ENCODE measurements at regions not wholly inside any gene's neighbourhood (a gene's known extent, or its start where the extent isn't known, plus 50 kb on each side); places are given as distances from the start of the nearest gene placed in this dataset.

DNA sequence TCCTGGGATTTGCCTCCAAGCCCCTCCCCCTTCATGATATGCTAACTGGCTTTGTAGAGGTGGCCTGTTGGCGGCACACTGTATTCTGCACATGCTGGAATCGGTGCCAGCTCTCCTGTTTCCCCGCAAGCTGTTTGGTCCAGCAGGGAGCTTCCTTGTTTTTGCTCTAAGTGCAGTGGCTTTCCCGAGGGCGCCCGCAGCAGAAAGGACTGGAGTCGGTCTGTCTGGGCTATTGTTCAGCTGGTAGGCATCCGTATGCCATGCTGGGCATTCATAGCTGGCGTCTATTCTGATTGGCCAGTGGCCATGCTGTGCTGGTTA, 88.9 kb upstream of the MED13L start:
- peaks cover 3% of the 10 kb centered on the region in 2 donors for H3K4me1 ChIP-seq (ENCODE audit: control insufficient read depth in 2 of 2, insufficient read depth in 2 of 2, low read length in 2 of 2)
- H3K27ac Mint-ChIP-seq: no peak overlapping the region
- H3K27me3 Mint-ChIP-seq: no peaks in the 10 kb centered on the region
- no peak overlapping the region for H3K9ac ChIP-seq (ENCODE audit: low read length)
- H3K36me3 ChIP-seq (replicated peaks in 1 of 2; ENCODE audit: control extremely low read depth in 1 of 2, control insufficient read depth in 1 of 2, extremely low read depth in 1 of 2, insufficient read depth in 2 of 2, low read length in 1 of 2): no peaks in the 10 kb centered on the region
- no peak overlapping the region for H2AFZ ChIP-seq (ENCODE audit: insufficient read depth, low read depth, low read length, poor library complexity, severe bottlenecking)
- TF ChIP-seq, protein P1, sequence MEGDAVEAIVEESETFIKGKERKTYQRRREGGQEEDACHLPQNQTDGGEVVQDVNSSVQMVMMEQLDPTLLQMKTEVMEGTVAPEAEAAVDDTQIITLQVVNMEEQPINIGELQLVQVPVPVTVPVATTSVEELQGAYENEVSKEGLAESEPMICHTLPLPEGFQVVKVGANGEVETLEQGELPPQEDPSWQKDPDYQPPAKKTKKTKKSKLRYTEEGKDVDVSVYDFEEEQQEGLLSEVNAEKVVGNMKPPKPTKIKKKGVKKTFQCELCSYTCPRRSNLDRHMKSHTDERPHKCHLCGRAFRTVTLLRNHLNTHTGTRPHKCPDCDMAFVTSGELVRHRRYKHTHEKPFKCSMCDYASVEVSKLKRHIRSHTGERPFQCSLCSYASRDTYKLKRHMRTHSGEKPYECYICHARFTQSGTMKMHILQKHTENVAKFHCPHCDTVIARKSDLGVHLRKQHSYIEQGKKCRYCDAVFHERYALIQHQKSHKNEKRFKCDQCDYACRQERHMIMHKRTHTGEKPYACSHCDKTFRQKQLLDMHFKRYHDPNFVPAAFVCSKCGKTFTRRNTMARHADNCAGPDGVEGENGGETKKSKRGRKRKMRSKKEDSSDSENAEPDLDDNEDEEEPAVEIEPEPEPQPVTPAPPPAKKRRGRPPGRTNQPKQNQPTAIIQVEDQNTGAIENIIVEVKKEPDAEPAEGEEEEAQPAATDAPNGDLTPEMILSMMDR (IDR thresholded peaks at IDR 0.05): no peak
- TF ChIP-seq EZH2 (IDR thresholded peaks at IDR 0.05; ENCODE audit: borderline replicate concordance, insufficient read depth, low read depth, low read length, poor library complexity, severe bottlenecking): no peak
- ATAC-seq (ENCODE audit: low read depth) (no peak), DNase-seq (no peak)
- 99% methylated on average over 8 of the region's 9 CpGs for WGBS (ENCODE audit: insufficient coverage)
- no peaks in the 10 kb centered on the region for H4K20me1 ChIP-seq (ENCODE audit: control insufficient read depth, insufficient read depth, low read length, poor library complexity, severe bottlenecking)
- peaks cover 0 to 3% (median 0%) of the 10 kb centered on the region in 3 donors for H3K9me3 ChIP-seq (ENCODE audit: control extremely low read depth in 1 of 3, control insufficient read depth in 2 of 3, insufficient read depth in 1 of 3, low read length in 2 of 3)
- H3K4me2 ChIP-seq (replicated peaks; ENCODE audit: low read depth, low read length, poor library complexity, severe bottlenecking): no peak overlapping the region
- H3K4me3 ChIP-seq (ENCODE audit: control extremely low read depth in 1 of 5, extremely low read depth in 1 of 5, insufficient read depth in 1 of 5, low read depth in 2 of 5, low read length in 4 of 5): no peak overlapping the region
- no peaks in the 10 kb centered on the region for H3K79me2 ChIP-seq (ENCODE audit: control insufficient read depth, insufficient read depth, low read length)
- CTCF ChIA-PET: no interaction called here
- POLR2A ChIA-PET: no interaction called here
- H3K9me3 Mint-ChIP-seq (ENCODE audit: insufficient read depth): no peaks in the 10 kb centered on the region
- H3K4me1 Mint-ChIP-seq: peaks cover 12% of the 10 kb centered on the region
- H3K27ac ChIP-seq (ENCODE audit: low read length in 2 of 2): no peak overlapping the region
- intact Hi-C loops (cut with micrococcal nuclease): no loop called here
- H3K4me3 Mint-ChIP-seq: no peak overlapping the region
- no peaks in the 10 kb centered on the region for H3K27me3 ChIP-seq (replicated peaks in 1 of 4; ENCODE audit: control extremely low read depth in 1 of 4, control insufficient read depth in 3 of 4, insufficient read depth in 4 of 4, low read length in 3 of 4)

DNA sequence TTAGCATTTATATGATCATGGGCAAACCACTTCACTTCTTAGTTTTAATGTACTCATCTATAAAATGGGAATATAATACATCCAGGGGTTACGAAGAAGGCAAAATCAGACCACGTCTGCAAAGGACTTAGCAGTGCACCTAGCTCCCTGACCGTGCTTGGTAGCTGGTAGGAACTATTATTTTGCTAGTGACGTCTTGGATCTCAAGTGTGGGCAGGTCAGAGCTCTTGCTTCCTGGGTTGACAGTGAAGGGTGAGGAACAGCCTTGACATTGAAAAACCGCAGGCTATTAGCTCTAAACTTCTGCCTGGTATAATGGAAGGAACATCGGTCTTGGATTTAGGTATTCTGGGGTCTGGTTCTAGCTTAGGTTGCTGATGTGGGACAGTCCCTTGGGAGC, 89.3 kb upstream of the MED13L start:
- H2AFZ ChIP-seq (ENCODE audit: insufficient read depth, low read depth, low read length, poor library complexity, severe bottlenecking): no peak overlapping the region
- no peaks in the 10 kb centered on the region for H4K20me1 ChIP-seq (ENCODE audit: control insufficient read depth, insufficient read depth, low read length, poor library complexity, severe bottlenecking)
- 95% methylated on average over 5 of the region's 6 CpGs for WGBS (ENCODE audit: insufficient coverage)
- CTCF ChIA-PET: interaction anchor here (0.7 kb wide), 1 partner anchor 230 kb away, joined by 4 read pairs; no protein-coding TSS in a partner anchor
- intact Hi-C loops (cut with micrococcal nuclease): no loop called here
- Mint-ChIP-seq H3K4me1 (peaks cover 9% of the 10 kb centered on the region), H3K9me3 (ENCODE audit: insufficient read depth) (no peaks in the 10 kb centered on the region), H3K27me3 (no peaks in the 10 kb centered on the region), H3K4me3 (no peak overlapping the region), H3K27ac (no peak overlapping the region)
- no peaks in the 10 kb centered on the region for H3K79me2 ChIP-seq (ENCODE audit: control insufficient read depth, insufficient read depth, low read length)
- no peak overlapping the region for H3K4me3 ChIP-seq (ENCODE audit: control extremely low read depth in 1 of 5, extremely low read depth in 1 of 5, insufficient read depth in 1 of 5, low read depth in 2 of 5, low read length in 4 of 5)
- POLR2A ChIA-PET: interaction anchor here (1.1 kb wide), 1 partner anchor 299 kb away, joined by 4 read pairs; no protein-coding TSS in a partner anchor
- ATAC-seq (ENCODE audit: low read depth) (no peak), DNase-seq (no peak)
- H3K27ac ChIP-seq (ENCODE audit: low read length in 2 of 2): no peak overlapping the region
- no peaks in the 10 kb centered on the region for H3K4me1 ChIP-seq (ENCODE audit: control insufficient read depth in 2 of 2, insufficient read depth in 2 of 2, low read length in 2 of 2)
- TF ChIP-seq, protein P1 (IDR thresholded peaks at IDR 0.05): no peak
- no peak for TF ChIP-seq EZH2 (IDR thresholded peaks at IDR 0.05; ENCODE audit: borderline replicate concordance, insufficient read depth, low read depth, low read length, poor library complexity, severe bottlenecking)
- no peaks in the 10 kb centered on the region for H3K36me3 ChIP-seq (replicated peaks in 1 of 2; ENCODE audit: control extremely low read depth in 1 of 2, control insufficient read depth in 1 of 2, extremely low read depth in 1 of 2, insufficient read depth in 2 of 2, low read length in 1 of 2)
- peaks cover 0 to 3% (median 0%) of the 10 kb centered on the region in 3 donors for H3K9me3 ChIP-seq (ENCODE audit: control extremely low read depth in 1 of 3, control insufficient read depth in 2 of 3, insufficient read depth in 1 of 3, low read length in 2 of 3)
- no peak overlapping the region for H3K4me2 ChIP-seq (replicated peaks; ENCODE audit: low read depth, low read length, poor library complexity, severe bottlenecking)
- H3K9ac ChIP-seq (ENCODE audit: low read length): no peak overlapping the region
- no peaks in the 10 kb centered on the region for H3K27me3 ChIP-seq (replicated peaks in 1 of 4; ENCODE audit: control extremely low read depth in 1 of 4, control insufficient read depth in 3 of 4, insufficient read depth in 4 of 4, low read length in 3 of 4)

Data from B cell (primary cell).